ENCODE measurements at regions not wholly inside any gene's neighbourhood (a gene's known extent, or its start where the extent isn't known, plus 50 kb on each side); places are given as distances from the start of the nearest gene placed in this dataset.

DNA sequence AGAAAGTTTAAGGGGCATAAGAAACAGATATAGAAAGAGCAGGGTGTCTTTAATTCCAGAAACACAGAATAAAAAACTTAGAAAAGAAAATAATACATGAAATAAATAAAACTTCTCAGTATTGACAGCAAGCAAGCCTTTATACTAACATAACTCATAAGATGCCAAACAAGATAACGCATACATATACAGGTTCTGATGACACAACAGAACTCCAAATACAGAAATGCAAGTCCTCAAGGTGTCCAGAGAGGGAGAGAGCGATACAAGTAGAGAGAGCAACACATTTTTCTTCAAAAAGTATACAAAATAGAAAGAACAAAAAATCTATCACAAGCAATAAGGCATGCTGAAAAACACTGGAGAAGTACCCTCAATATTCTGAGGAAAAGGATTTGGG lies 314.6 kb upstream of the POM121L12 start:
- no peak for TF ChIP-seq CTCF (IDR thresholded peaks at IDR 0.05; ENCODE audit: control extremely low read depth, extremely low read depth, low read depth, missing control alignments)
- DNase-seq (ENCODE audit: extremely low spot score) = no peak
- ChIA-PET CTCF (no interaction called here), POLR2A (no interaction called here)

GRCh38 chr7:52719677-52720076 lies 315.8 kb upstream of the POM121L12 start:
- POLR2A ChIA-PET = no interaction called here
- no peak for DNase-seq (ENCODE audit: extremely low spot score)
- TF ChIP-seq CTCF (IDR thresholded peaks at IDR 0.05; ENCODE audit: control extremely low read depth, extremely low read depth, low read depth, missing control alignments) = no peak
- CTCF ChIA-PET = no interaction called here

- DNase-seq (ENCODE audit: extremely low spot score) = no peak
- ChIA-PET CTCF (no interaction called here), POLR2A (no interaction called here)
- no peak for TF ChIP-seq CTCF (IDR thresholded peaks at IDR 0.05; ENCODE audit: control extremely low read depth, extremely low read depth, low read depth, missing control alignments)
These were observed 319.7 kb upstream of the POM121L12 start for GRCh38 chr7:52715701-52716100.

- ChIA-PET POLR2A (no interaction called here), CTCF (interaction anchor here (1.4 kb wide), 1 partner anchor 9 kb away, joined by 3 read pairs; no protein-coding TSS in a partner anchor)
- TF ChIP-seq CTCF (IDR thresholded peaks at IDR 0.05; ENCODE audit: control extremely low read depth, extremely low read depth, low read depth, missing control alignments) = no peak
- no peak for DNase-seq (ENCODE audit: extremely low spot score)
These were observed 322.5 kb upstream of the POM121L12 start for GRCh38 chr7:52712938-52713337.

- no peak for DNase-seq (ENCODE audit: extremely low spot score)
- ChIA-PET CTCF (no interaction called here), POLR2A (no interaction called here)
- TF ChIP-seq CTCF (IDR thresholded peaks at IDR 0.05; ENCODE audit: control extremely low read depth, extremely low read depth, low read depth, missing control alignments) = no peak
These were observed 323.5 kb upstream of the POM121L12 start for GRCh38 chr7:52711951-52712350.

GRCh38 chr7:52708846-52709245 lies 326.6 kb upstream of the POM121L12 start:
- POLR2A ChIA-PET = no interaction called here
- CTCF ChIA-PET = no interaction called here
- DNase-seq (ENCODE audit: extremely low spot score) = no peak
- TF ChIP-seq CTCF (IDR thresholded peaks at IDR 0.05; ENCODE audit: control extremely low read depth, extremely low read depth, low read depth, missing control alignments) = no peak

GRCh38 chr7:52705768-52706167 lies 329.7 kb upstream of the POM121L12 start:
- TF ChIP-seq CTCF (IDR thresholded peaks at IDR 0.05; ENCODE audit: control extremely low read depth, extremely low read depth, low read depth, missing control alignments) = no peak
- ChIA-PET POLR2A (no interaction called here), CTCF (no interaction called here)
- no peak for DNase-seq (ENCODE audit: extremely low spot score)
